PC-9 (cell line): ENCODE measurements at regions not wholly inside any gene's neighbourhood (a gene's known extent, or its start where the extent isn't known, plus 50 kb on each side); places are given as distances from the start of the nearest gene placed in this dataset.

Experiments
- BruUV-seq: library from RNA; stranded (reverse); fragments of 400-500 nt; replicated peaks from 2 replicates; lab custom pipeline; 2021; lab: Mats Ljungman, UMichigan
- CTCF ChIA-PET: fragments of 300-600 bp; sonication (Branson Sonifier 250); formaldehyde crosslinking; loops from one replicate; lab custom pipeline; 2022; ENCODE audit warnings: antibody characterized with exemption; lab: Charles Lee
- POLR2A ChIA-PET: fragments of 300-600 bp; sonication (Branson Sonifier 250); formaldehyde crosslinking; loops from one replicate; lab custom pipeline; 2022; ENCODE audit warnings: antibody characterized with exemption; ENCODE audit not compliant: unreplicated experiment; lab: Charles Lee
- DNase-seq, 2 experiments: peaks; one replicate each; pipeline versions ENCODE4 v3.0.0 to v3.0.0-alpha.2; 2015 to 2022; ENCODE audit warnings: mixed read lengths in 1 of 2
- H2AFZ ChIP-seq: fragments of 200-600 bp; sonication (generic); 2 replicates; pipeline ENCODE4 v1.8.1; 2017; ENCODE audit warnings: antibody characterized with exemption
- H3F3A ChIP-seq: fragments of 200-600 bp; sonication (generic); 2 replicates; pipeline ENCODE4 v1.8.1; 2017; ENCODE audit warnings: antibody characterized with exemption, mild to moderate bottlenecking, low read depth; ENCODE audit not compliant: insufficient read depth
- H3K27ac ChIP-seq: fragments of 200-600 bp; sonication (generic); 2 replicates; pipeline ENCODE4 v1.6.1; 2016; ENCODE audit warnings: mixed run types
- H3K27me3 ChIP-seq: fragments of 200-600 bp; sonication (generic); 2 replicates; pipeline ENCODE4 v1.6.1; 2016; ENCODE audit warnings: low read depth, mixed run types; ENCODE audit not compliant: insufficient read depth
- H3K36me3 ChIP-seq: fragments of 200-600 bp; sonication (generic); 2 replicates; pipeline ENCODE4 v1.6.1; 2016; ENCODE audit warnings: low read depth, mixed run types
- H3K4me1 ChIP-seq: fragments of 200-600 bp; sonication (generic); replicated peaks from 2 replicates; pipeline ENCODE4 v1.6.1; 2016; ENCODE audit warnings: mixed run types; ENCODE audit not compliant: insufficient read depth
- H3K4me2 ChIP-seq: fragments of 200-600 bp; sonication (generic); 2 replicates; pipeline ENCODE4 v1.6.1; 2017; ENCODE audit warnings: mixed run types
- H3K4me3 ChIP-seq: fragments of 200-600 bp; sonication (generic); 2 replicates; pipeline ENCODE4 v1.6.1; 2016; ENCODE audit warnings: mixed run types
- H3K79me2 ChIP-seq: fragments of 200-600 bp; sonication (generic); 2 replicates; pipeline ENCODE4 v1.6.1; 2017; ENCODE audit warnings: low read depth, mixed run types
- H3K9me2 ChIP-seq: fragments of 200-600 bp; sonication (generic); 2 replicates; pipeline ENCODE4 v1.8.1; 2017; ENCODE audit warnings: mild to moderate bottlenecking; ENCODE audit not compliant: insufficient read depth
- H3K9me3 ChIP-seq: fragments of 200-600 bp; sonication (generic); 2 replicates; pipeline ENCODE4 v1.8.1; 2016; ENCODE audit warnings: low read depth; ENCODE audit not compliant: insufficient read depth
- H4K20me1 ChIP-seq: fragments of 200-600 bp; sonication (generic); 2 replicates; pipeline ENCODE4 v1.8.1; 2017; ENCODE audit not compliant: insufficient read depth
- CTCF ChIP-seq: fragments of 200-600 bp; sonication (generic); conservative IDR thresholded peaks from 2 replicates; pipeline ENCODE4 v1.6.1; 2017; ENCODE audit warnings: mixed run types, antibody characterized with exemption, mild to moderate bottlenecking, moderate library complexity
- EZH2 ChIP-seq: fragments of 200-600 bp; sonication (generic); IDR thresholded peaks from 2 replicates; pipeline ENCODE4 v1.8.0; 2017; ENCODE audit warnings: antibody characterized with exemption, low read depth
- intact Hi-C: fragments of 100-400 bp; cut with micrococcal nuclease; formaldehyde crosslinking; loops from one replicate; pipeline ENCODE4 v1.10.0; 2022; ENCODE audit not compliant: unreplicated experiment

- Histone ChIP-seq H3K4me1 (peaks cover 23% of the 10 kb centered on the region), H3K36me3 (no peaks in the 10 kb centered on the region), H3K4me3 (no peak overlapping the region), H3K27ac (no peak overlapping the region), H3K9me2 (no peaks in the 10 kb centered on the region), H4K20me1 (no peaks in the 10 kb centered on the region), H2AFZ (no peak overlapping the region), H3K79me2 (no peaks in the 10 kb centered on the region), H3K4me2 (no peak overlapping the region), H3F3A (peaks cover 19% of the 10 kb centered on the region), H3K9me3 (no peaks in the 10 kb centered on the region), H3K27me3 (no peaks in the 10 kb centered on the region)
- POLR2A ChIA-PET = no interaction called here
- TF ChIP-seq EZH2 (no peak), CTCF (no peak)
- intact Hi-C loops = no loop called here
- CTCF ChIA-PET = no interaction called here
- BruUV-seq = no TSS peak
- no peak for DNase-seq
Observed at GRCh38 chr21:15193937-15194336, 129.1 kb upstream of the NRIP1 start.

- no peaks in the 10 kb centered on the region for H3K9me3 ChIP-seq
- no peak overlapping the region for H2AFZ ChIP-seq
- POLR2A ChIA-PET = no interaction called here
- no peak overlapping the region for H3K4me2 ChIP-seq
- BruUV-seq = no TSS peak
- H3K27ac ChIP-seq = no peak overlapping the region
- no peaks in the 10 kb centered on the region for H3K36me3 ChIP-seq
- no peaks in the 10 kb centered on the region for H4K20me1 ChIP-seq
- DNase-seq = no peak
- CTCF ChIA-PET = no interaction called here
- no peaks in the 10 kb centered on the region for H3K79me2 ChIP-seq
- TF ChIP-seq EZH2 (no peak), CTCF (no peak)
- no peak overlapping the region for H3K4me3 ChIP-seq
- H3K9me2 ChIP-seq = no peaks in the 10 kb centered on the region
- no peaks in the 10 kb centered on the region for H3K27me3 ChIP-seq
- intact Hi-C loops = no loop called here
- H3F3A ChIP-seq = peaks cover 19% of the 10 kb centered on the region
- peaks cover 23% of the 10 kb centered on the region for H3K4me1 ChIP-seq
Observed at GRCh38 chr21:15195104-15195503, 130.3 kb upstream of the NRIP1 start.

DNA sequence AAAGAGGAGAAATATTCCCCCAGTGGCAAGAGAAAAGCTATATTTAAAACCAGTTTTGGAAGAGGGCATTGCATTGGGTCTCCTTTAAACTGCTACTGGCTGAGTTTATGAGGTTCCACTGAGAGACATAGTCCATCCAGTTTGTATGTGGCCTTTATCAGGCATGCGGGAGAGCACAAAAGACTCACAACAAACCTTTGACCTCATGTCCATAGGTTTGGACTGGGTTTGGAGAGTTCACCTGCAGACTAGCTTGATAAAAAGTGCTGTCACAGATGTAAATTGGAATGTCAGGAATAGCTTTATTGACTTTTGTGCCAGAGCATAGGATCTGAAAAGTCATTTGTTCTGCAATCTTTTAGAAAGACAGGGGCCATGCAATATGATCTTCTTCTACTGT lies 131.0 kb upstream of the NRIP1 start:
- ChIA-PET CTCF (no interaction called here), POLR2A (no interaction called here)
- no peak for DNase-seq
- Histone ChIP-seq H3K79me2 (no peaks in the 10 kb centered on the region), H3K27ac (no peak overlapping the region), H3K4me2 (no peak overlapping the region), H3F3A (peaks cover 19% of the 10 kb centered on the region), H3K4me3 (no peak overlapping the region), H3K9me3 (no peaks in the 10 kb centered on the region), H3K36me3 (no peaks in the 10 kb centered on the region), H3K4me1 (peaks cover 27% of the 10 kb centered on the region), H4K20me1 (no peaks in the 10 kb centered on the region), H2AFZ (no peak overlapping the region), H3K27me3 (no peaks in the 10 kb centered on the region), H3K9me2 (no peaks in the 10 kb centered on the region)
- no peak for TF ChIP-seq EZH2
- TF ChIP-seq CTCF = no peak
- no TSS peak for BruUV-seq
- intact Hi-C loops = no loop called here
